COLO829 (cell line): ENCODE measurements at regions not wholly inside any gene's neighbourhood (a gene's known extent, or its start where the extent isn't known, plus 50 kb on each side); places are given as distances from the start of the nearest gene placed in this dataset.
"Not testable (repeated sequence)": the region's sequence is repeated elsewhere in the genome, so short reads cannot be mapped to it uniquely, and the experiment has no call there.

Source experiments
- DNase-seq: peaks from one replicate; pipeline ENCODE4 v3.0.0; 2012; ENCODE audit warnings: low spot score

DNA sequence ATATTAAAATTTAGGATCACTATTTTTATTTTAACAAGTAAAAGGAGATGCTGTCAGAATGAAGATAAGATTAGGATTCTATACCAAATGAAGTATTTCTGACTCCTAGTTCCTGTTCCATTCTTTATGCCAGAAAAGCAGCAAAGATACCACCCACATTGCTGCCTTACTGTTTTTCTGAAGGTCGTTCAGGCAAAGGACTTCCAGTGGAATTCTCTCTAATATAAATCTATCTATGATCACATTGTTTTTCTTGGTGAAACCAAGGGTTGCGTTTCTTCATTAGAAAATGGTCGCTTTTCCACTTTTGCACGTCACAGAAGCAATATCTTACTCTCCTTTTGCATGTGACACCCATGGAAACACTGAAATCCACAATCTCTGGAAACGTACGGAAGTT lies 594.8 kb upstream of the ADGRL2 start:
- DNase-seq, result no peak

DNA sequence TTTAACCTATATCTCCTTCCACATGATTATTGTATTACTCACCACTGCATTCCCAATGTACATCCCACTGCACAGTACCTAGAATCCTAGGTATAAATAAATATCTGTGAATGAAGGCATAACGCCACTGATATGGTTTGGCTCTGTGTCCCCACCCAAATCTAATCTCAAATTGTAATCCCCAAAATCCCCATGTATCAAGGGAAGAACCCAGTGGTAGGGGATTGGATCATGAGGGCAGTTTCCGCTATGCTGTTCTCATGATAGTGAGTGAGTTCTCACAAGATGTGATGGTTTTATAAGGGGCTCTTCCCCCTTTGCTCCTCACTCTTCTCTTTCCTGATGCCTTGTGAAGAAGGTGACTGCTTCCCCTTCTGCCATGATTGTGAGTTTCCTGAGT lies 599.0 kb upstream of the ADGRL2 start:
- DNase-seq, result no peak

DNA sequence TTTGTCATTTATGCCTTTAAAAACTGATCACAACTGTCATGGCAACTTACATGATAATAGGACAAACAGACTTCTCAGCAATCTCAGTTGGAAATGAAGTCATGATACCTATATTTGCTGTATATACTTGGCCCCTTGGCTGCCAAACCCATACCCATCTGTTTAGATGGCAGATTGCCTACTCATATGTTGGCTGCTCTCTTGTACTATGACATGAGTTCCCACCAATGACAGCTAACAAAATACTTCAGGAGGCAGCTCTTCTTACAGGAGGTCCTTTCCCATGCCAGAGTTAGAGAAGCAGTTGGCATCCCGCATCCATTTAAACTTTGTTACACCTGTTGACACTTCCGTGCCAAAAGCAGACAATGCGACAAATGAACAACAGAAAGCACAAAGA lies 603.1 kb upstream of the ADGRL2 start:
- DNase-seq, result no peak

DNA sequence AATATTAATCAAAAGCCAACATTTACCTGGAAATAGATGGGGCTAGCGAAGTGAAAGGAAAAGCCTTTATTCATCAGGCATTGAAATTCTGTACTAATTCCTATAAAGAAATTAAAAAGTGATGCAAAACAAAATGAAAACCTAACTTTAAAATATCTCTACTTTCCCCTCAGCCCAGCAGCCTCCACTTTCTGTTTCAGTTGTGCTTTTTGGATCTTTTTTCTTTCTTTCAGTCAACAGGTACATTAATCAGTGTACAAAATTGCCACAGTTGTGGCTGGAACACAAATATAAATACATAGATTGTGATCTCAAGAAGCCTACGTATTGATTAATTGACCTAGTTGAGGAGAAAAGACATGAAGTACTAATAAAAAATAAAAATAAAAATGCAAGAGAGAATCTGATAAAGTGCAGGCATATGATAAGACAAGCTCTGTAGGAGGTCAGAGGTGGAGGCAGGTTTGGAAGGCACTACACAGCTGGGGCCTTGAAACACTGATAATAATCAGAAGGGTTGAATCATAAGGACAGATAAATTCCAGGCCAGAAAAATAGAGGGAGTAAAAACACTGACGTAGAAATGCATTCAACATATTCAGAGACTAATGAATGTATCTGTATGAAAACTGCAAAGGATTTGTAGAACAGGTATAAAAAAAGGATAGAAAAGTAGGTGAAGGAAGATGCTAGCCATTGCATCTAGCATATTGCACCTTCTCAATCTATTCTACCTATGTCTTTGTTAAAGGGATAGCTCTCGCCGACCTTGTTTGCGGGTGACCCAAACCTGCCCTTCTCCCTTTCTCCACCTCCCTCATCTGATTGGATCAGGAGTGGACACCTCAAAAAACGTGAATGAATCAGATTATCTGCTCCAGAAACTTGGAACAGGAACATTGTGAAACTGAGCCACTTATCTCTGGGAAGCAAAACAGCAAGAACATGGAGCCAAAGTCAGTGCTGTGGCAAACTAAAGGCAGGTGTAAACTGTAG lies 607.8 kb upstream of the ADGRL2 start:
- DNase-seq, result no peak

DNA sequence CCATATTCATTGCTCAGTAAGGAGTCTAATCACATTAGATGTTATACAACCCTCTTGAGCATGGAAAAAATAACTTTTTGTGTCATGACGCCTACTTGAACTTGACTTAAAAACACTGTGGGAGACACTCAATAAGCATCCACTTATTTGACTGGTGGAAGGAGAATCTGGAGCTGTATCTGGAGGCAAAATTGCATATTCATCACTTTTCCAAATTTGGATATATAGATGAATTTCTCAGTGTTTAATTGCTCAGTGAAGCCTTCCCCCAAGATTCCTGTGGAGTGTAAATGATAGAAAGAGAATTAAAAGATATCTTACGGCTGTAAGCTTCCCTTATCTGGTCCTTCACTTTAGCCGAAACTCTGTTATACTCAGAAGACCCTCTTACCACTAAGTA lies 610.7 kb upstream of the ADGRL2 start:
- no peak for DNase-seq

DNA sequence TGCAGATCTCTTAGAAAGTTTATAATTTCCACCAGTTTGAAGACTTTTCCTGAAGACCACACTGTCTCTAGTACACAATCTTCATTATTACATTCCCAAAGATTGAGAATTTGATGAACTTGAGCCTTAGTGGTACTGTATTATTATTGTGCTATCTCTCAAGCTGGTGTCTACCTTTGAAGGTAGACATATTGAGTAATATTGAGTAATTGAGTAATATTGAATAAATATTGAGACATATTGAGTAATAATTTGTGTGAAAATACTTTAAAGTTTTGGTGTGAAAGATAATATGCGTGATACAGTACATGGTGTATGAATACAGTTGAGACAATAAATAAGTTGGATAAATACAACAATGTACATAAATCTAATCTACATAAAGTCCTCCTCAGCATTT lies 613.1 kb upstream of the ADGRL2 start:
- no peak for DNase-seq

DNA sequence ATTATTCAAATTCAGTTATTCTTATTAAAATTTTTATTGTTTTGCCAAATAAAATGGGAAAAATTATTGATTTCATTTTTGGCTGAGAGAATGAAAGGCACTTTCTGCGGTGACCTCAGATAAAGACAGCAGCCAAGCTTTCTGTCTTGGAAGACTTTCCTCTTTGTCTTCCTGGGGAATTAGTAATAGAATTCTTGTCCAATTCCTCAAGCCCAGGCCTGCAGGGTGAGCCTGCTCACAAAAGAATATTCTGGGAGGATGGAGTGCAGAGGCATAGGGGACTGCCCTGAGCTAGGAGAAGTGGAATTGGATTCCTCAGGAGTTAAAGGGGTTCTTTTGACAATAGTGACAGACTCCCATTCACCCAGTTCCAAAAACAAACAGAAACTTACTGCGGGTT lies 614.5 kb upstream of the ADGRL2 start:
- no peak for DNase-seq

DNA sequence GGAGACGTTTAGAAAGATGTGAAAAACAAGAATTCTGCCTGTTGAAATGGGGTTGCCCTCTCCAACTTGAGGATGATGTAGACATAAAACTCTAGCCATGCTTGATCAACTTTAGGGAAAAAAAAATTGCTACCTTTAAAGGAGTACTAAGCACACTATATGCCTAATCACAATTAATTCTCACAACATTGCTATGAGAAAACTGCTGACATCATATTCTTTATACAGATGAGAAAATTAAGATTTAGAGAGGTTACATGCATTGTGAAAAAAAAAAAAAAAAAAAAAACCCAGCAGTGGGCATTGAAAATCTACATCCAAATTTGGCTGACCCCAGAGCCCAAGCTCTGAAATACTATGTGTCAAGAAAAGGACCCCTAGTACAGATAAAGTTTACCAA lies 617.2 kb upstream of the ADGRL2 start:
- no peak for DNase-seq

DNA sequence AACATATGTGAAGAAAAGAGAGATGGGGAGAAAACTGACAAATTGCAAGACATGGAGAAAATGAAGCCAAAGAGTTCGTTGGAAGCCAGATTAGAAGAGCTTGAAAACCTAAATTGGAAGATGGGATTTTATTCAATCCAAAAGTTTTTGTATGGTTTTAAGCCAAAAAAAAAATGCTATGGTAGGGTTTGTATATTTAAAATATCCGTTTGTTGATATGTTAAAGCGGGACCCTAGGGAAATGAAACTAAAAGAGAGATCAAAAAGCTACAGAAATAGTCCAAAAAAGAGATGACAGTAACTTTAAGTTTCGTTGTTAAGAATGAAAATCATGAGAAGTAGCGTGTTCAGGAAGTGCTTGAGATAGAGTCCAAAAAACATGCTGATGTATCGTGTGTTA lies 617.7 kb upstream of the ADGRL2 start:
- DNase-seq, result no peak

DNA sequence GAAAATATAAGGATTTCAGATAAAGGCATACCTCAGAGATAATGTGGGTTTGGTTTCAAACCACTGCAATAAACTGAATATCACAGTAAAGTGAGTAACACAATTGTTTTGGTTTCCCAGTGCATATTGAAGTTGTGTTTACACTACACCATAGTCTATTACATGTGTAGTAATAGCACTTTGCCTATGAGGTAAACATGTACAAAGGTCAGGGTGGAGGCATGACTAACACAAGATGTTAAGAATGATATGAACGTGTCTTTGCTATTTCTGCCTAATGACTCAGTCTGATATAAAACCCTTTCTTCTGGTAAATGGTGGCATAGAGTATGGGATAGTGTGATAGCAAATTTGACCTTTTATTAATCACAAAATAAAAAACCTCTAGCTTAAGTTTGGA lies 621.5 kb upstream of the ADGRL2 start:
- DNase-seq, result peak; percentile 7

DNA sequence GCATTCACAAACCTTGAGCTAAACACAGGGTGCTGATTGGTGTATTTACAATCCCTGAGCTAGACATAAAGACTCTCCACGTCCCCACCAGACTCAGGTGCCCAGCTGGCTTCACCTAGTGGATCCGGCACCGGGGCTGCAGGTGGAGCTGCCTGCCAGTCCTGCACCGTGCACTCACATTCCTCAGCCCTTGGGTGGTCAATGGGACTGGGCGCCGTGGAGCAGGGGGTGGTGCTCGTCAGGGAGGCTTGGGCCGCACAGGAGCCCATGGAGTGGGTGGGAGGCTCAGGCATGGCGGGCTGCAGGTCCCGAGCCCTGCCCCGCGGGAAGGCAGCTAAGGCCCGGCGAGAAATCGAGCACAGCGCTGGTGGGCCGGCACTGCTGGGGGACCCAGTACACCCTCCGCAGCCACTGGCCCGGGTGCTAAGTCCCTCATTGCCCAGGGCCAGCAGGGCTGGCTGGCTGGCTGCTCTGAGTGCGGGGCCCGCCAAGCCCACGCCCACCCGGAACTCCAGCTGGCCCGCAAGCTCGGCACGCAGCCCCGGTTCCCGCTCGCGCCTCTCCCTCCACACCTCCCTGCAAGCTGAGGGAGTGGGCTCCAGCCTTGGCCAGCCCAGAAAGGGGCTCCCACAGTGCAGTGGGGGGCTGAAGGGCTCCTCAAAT lies 622.2 kb upstream of the ADGRL2 start:
- not testable (repeated sequence) for DNase-seq

DNA sequence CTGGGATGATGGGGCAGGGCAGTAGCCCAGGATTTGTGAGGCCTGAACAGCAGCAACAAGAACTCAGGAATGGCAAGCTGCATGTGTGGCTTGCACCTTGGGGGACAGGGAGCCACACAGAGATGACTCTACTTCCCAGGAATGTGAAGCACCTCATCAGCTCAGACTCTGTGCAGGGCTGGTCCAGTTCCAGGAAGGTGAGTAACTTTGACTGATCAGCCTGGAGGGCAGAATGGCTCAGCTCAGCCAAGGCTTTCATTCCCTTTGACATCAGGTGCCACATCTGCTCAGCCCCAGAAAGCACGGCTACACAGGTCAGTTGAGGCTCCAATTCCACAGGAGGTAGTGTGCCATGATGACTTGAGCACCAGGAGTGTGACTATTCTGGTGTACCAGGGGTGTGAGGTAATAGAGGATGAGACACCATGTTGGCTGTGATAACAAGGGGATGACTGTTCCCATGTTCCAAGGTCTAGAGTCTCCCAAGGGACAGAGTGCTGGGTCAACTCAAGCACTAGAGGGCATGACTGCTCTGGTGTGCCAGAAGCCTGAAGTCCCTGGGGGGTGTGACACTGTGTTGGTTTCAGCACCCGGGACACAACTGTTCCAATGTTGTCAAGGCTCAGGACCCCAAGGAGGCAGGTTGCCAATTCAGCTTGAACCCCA lies 625.8 kb upstream of the ADGRL2 start:
- DNase-seq, result no peak

DNA sequence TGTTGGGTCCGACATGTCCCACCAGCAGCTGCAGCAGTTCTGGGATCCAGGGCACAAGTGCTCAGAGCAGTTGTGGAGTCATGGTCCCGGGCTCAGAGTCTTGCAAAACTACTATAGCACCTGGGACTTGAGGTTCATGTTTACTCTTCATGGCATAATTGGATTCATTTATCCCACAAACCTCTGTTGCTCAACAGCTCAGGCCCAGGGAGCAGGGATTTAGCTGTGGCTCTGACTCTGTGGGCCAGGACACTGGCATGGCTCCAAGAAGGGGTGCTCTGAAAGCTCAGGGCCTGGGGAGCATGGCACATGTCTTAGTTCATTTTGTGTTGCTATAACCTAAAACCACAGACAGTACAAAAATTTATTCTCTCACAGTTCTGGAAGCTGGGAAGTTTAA lies 626.7 kb upstream of the ADGRL2 start:
- no peak for DNase-seq

DNA sequence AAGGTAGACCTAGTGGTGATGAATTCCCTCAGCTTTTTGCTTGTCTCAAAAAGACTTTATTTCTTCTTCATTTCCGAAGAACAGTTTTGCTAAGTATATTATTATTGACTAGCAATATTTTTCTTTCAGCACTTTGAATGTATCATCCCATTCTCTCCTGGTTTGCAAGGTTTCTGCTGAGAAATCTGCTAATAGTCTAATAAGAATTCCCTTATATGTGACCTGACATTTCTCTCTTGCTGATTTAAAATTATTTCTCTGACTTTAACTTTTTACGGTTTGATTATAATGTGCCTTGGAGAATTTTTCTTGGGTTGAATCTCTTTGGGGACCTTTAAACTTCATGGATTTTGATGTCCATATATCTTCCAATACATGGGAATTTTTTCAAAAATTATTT lies 628.3 kb upstream of the ADGRL2 start:
- DNase-seq, result no peak

DNA sequence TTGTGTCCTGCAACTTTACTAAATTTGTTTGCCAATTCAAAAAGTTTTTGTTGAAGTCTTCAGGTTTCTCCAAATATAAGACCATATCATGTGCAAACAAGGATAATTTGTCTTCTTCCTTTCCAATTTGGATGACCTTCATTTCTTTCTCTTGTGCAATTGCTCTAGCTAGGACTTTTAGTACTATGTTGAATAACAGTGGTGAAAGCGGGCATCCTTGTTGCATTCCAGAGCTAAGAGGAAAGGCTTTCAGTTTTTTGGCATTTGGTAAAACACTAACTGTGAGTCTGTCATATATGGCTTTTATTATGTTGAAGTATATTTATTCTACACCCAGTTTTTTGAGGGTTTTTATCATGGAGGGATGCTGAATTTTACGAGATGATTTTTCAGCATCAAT lies 630.0 kb upstream of the ADGRL2 start:
- DNase-seq, result no peak

DNA sequence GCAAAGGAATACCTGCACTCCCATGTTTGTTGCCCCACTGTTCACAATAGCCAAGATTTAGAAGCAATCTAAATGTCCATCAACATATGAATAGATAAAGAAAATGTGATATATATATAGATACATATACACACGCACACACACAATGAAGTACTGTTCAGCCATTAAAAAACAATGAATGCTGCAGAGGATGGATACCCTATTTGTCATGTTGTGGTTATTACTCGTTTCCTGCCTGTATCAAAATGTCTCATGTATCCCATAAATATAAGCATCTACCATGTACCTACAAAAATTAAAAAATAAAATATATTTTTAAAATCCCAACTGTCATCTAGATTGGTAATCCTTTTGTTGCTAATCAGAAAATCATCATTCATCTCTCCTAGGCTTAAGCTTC lies 634.8 kb upstream of the ADGRL2 start:
- no peak for DNase-seq

DNA sequence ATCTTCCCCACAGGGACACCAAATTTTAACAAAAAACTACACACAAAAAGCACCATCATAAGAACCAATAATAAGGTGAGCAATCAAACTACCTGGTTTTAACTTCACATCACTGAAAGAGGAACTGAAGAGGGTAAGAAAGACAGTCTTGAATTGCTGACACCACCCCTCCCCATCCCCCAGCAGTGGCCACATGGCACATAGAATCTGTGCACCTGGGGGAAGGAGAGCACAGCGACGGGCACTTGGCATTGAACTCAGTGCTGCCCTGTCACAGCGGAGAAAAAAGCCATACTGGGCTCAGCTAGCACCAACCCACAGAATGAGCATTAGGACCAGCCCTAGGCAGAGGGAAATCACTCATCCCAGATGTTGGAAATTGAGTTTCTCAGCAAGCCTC lies 640.0 kb upstream of the ADGRL2 start:
- no peak for DNase-seq

DNA sequence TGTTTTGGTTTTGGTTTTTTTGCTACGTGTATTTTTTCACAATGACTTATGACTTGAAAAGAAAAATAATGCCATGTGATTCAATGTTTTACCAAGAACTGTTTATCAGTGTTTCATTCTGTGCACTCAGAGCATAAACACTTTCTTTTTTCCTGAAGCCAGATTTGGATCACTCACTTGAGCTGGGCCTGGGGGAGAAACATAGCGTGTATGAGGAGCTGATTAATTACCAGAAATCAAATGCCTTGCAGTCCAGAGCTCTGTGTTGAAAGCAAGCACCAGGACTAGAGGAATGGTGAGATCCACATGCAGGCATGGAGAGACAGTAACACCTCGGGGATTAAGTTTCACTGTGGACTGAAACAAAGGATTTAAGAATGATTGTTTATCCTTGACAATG lies 642.1 kb upstream of the ADGRL2 start:
- no peak for DNase-seq

DNA sequence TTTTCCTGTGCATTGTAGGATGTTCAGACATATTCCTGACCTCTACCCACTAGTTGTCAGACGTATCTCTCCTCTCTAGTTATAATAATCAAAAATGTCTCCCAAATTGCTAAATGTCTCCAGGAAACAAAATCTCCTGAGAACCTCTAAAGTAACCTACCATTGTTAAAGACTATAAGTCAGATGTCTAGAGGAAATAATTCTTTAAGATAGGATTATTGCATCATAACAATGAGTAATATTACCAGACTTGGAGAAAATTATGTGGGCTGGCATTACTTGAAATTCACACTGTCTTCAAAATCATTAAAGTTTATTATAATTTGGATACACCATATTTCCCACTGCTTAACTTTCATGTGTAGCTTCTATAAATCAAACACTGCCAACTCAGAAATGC lies 643.0 kb upstream of the ADGRL2 start:
- DNase-seq, result no peak

DNA sequence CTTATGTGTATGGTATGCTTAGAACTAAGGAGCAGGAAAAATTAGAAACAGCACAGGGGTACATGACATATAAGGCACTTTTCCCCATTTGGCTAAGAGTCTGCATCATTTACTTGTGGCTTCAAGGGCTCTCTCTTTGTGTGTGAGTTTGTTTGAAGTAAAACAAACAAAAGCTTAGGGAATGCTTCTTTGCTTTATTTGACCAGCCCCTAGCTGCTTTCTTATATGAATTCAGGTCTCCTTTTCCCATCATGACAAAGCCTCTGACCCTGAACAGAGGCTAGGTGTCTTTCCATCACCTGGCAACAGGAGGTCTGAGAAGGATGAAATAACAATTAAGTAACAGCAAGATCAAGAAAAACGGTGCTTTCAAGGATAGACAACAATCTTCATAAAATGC lies 643.8 kb upstream of the ADGRL2 start:
- no peak for DNase-seq

DNA sequence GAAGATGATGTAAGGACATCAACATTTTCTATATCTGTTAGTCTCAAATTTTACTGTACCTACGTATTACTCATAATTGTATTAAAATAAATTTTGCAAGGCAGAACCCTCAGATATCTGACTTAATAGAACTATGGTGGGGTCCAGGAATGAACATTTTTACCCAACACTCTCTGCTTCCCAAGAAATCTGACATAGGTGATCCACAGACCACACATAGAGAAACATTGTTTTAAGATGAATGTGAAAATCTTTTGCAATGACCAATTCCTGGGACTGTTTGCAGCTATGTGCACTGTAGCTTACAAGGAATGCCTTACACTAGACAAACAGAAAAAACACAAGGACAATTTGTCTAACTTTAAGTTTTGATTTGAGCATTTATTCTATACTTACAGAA lies 645.6 kb upstream of the ADGRL2 start:
- no peak for DNase-seq

DNA sequence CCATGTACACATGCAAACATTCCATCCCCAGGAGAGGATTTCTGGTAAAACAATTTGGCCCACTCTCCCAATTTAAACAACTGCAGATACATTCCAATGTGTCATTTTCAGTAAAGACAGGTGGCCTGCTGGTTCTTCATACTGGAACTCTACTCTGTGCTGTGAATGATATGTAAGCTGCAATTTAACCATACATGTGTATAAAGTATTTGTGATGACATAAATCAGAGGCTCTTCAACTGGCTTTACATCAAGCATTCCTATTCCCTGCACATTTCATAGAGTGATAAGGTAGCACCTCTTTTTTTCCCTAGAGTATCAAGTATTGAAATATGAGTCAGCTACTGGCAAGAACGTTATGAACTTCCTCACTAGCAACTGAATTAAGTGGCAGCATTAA lies 649.5 kb upstream of the ADGRL2 start:
- DNase-seq, result no peak
